DOHH2 (cell line): ENCODE measurements at regions not wholly inside any gene's neighbourhood (a gene's known extent, or its start where the extent isn't known, plus 50 kb on each side); places are given as distances from the start of the nearest gene placed in this dataset.

Experiments
- H3F3A ChIP-seq: fragments of 200-600 bp; sonication (generic), shearing (Covaris generic); 2 replicates; pipeline ENCODE4 v1.6.0; 2016; ENCODE audit warnings: antibody characterized with exemption, mild to moderate bottlenecking; ENCODE audit not compliant: control insufficient read depth, insufficient read depth
- H3K27ac ChIP-seq: fragments of 200-600 bp; sonication (generic); 2 replicates; pipeline ENCODE4 v1.5.1; 2014; ENCODE audit warnings: low read depth, mild to moderate bottlenecking, low read length, moderate library complexity
- H3K27me3 ChIP-seq: fragments of 200-600 bp; sonication (generic); 2 replicates; pipeline ENCODE4 v1.6.1; 2014; ENCODE audit warnings: mild to moderate bottlenecking, low read length, mixed read lengths; ENCODE audit not compliant: control insufficient read depth
- H3K36me3 ChIP-seq: fragments of 200-600 bp; sonication (generic); 2 replicates; pipeline ENCODE4 v1.6.1; 2014; ENCODE audit warnings: mild to moderate bottlenecking, low read length, moderate library complexity, mixed read lengths; ENCODE audit not compliant: control insufficient read depth
- H3K4me1 ChIP-seq: fragments of 200-600 bp; sonication (generic); 2 replicates; pipeline ENCODE4 v1.6.1; 2014; ENCODE audit warnings: mild to moderate bottlenecking, low read length, mixed read lengths; ENCODE audit not compliant: control insufficient read depth
- H3K4me2 ChIP-seq: fragments of 200-600 bp; sonication (generic); 2 replicates; pipeline ENCODE4 v1.6.0; 2014; ENCODE audit warnings: mild to moderate bottlenecking, low read length, moderate library complexity
- H3K4me3 ChIP-seq: fragments of 200-600 bp; sonication (generic); 2 replicates; pipeline ENCODE4 v1.5.1; 2014; ENCODE audit warnings: mild to moderate bottlenecking, low read length, mixed read lengths
- H3K79me2 ChIP-seq: fragments of 200-600 bp; sonication (generic); 2 replicates; pipeline ENCODE4 v1.6.1; 2014; ENCODE audit warnings: mild to moderate bottlenecking, low read length, mixed read lengths; ENCODE audit not compliant: control insufficient read depth
- H3K9me2 ChIP-seq: fragments of 200-600 bp; sonication (generic); replicated peaks from 2 replicates; pipeline ENCODE4 v1.6.1; 2014; ENCODE audit warnings: mild to moderate bottlenecking, low read length, mixed read lengths; ENCODE audit not compliant: control insufficient read depth
- H3K9me3 ChIP-seq: fragments of 200-600 bp; sonication (generic); 2 replicates; pipeline ENCODE4 v1.6.1; 2014; ENCODE audit warnings: antibody characterized with exemption, low read length, mixed read lengths; ENCODE audit not compliant: control insufficient read depth, insufficient read depth
- H4K20me1 ChIP-seq: fragments of 200-600 bp; sonication (generic); 2 replicates; pipeline ENCODE4 v1.6.0; 2014; ENCODE audit warnings: low read depth, mild to moderate bottlenecking, antibody characterized with exemption, low read length, moderate library complexity; ENCODE audit not compliant: control insufficient read depth, insufficient read depth
- CTCF ChIP-seq: fragments of 200-600 bp; sonication (generic); IDR thresholded peaks from one replicate; pipeline ENCODE4 v1.5.1; 2014; ENCODE audit warnings: antibody characterized with exemption, mild to moderate bottlenecking, low read depth, low read length; ENCODE audit not compliant: poor library complexity, severe bottlenecking
- EZH2phosphoT487 ChIP-seq: fragments of 200-600 bp; sonication (generic); IDR thresholded peaks from 2 replicates; pipeline ENCODE4 v1.6.1; 2017; ENCODE audit warnings: borderline replicate concordance, mild to moderate bottlenecking, antibody characterized with exemption, low read length, moderate library complexity, mixed read lengths

- TF ChIP-seq CTCF (no peak), EZH2phosphoT487 (no peak)
- no peaks in the 10 kb centered on the region for H3K79me2 ChIP-seq
- H3K4me2 ChIP-seq, result no peak overlapping the region
- H3K27me3 ChIP-seq, result peaks cover 10% of the 10 kb centered on the region
- no peaks in the 10 kb centered on the region for H4K20me1 ChIP-seq
- no peak overlapping the region for H3K4me3 ChIP-seq
- H3K9me3 ChIP-seq, result no peaks in the 10 kb centered on the region
- H3K9me2 ChIP-seq, result no peaks in the 10 kb centered on the region
- H3K36me3 ChIP-seq, result no peaks in the 10 kb centered on the region
- H3K4me1 ChIP-seq, result no peaks in the 10 kb centered on the region
- no peaks in the 10 kb centered on the region for H3F3A ChIP-seq
- H3K27ac ChIP-seq, result no peak overlapping the region
These were observed 81.1 kb downstream of the ASB1 start for GRCh38 chr2:238507836-238508235.

- TF ChIP-seq CTCF (no peak), EZH2phosphoT487 (no peak)
- Histone ChIP-seq H3F3A (no peaks in the 10 kb centered on the region), H3K9me3 (no peaks in the 10 kb centered on the region), H3K27me3 (peaks cover 10% of the 10 kb centered on the region), H3K9me2 (no peaks in the 10 kb centered on the region), H3K79me2 (no peaks in the 10 kb centered on the region), H3K27ac (no peak overlapping the region), H3K4me3 (no peak overlapping the region), H3K4me2 (no peak overlapping the region), H3K4me1 (no peaks in the 10 kb centered on the region), H4K20me1 (no peaks in the 10 kb centered on the region), H3K36me3 (no peaks in the 10 kb centered on the region)
These were observed 82.6 kb downstream of the ASB1 start for GRCh38 chr2:238509151-238509835.

- no peak for TF ChIP-seq CTCF
- TF ChIP-seq EZH2phosphoT487, result no peak
- no peaks in the 10 kb centered on the region for H3K36me3 ChIP-seq
- no peak overlapping the region for H3K4me2 ChIP-seq
- no peaks in the 10 kb centered on the region for H3K4me1 ChIP-seq
- no peaks in the 10 kb centered on the region for H4K20me1 ChIP-seq
- peaks cover 10% of the 10 kb centered on the region for H3K27me3 ChIP-seq
- H3K79me2 ChIP-seq, result no peaks in the 10 kb centered on the region
- no peak overlapping the region for H3K4me3 ChIP-seq
- no peaks in the 10 kb centered on the region for H3K9me2 ChIP-seq
- H3F3A ChIP-seq, result no peaks in the 10 kb centered on the region
- H3K27ac ChIP-seq, result no peak overlapping the region
- H3K9me3 ChIP-seq, result no peaks in the 10 kb centered on the region
These were observed 83.2 kb downstream of the ASB1 start for GRCh38 chr2:238509903-238510302.
